ENCODE measurements at regions not wholly inside any gene's neighbourhood (a gene's known extent, or its start where the extent isn't known, plus 50 kb on each side); places are given as distances from the start of the nearest gene placed in this dataset.
"Not testable (repeated sequence)": the region's sequence is repeated elsewhere in the genome, so short reads cannot be mapped to it uniquely, and the experiment has no call there.

DNA sequence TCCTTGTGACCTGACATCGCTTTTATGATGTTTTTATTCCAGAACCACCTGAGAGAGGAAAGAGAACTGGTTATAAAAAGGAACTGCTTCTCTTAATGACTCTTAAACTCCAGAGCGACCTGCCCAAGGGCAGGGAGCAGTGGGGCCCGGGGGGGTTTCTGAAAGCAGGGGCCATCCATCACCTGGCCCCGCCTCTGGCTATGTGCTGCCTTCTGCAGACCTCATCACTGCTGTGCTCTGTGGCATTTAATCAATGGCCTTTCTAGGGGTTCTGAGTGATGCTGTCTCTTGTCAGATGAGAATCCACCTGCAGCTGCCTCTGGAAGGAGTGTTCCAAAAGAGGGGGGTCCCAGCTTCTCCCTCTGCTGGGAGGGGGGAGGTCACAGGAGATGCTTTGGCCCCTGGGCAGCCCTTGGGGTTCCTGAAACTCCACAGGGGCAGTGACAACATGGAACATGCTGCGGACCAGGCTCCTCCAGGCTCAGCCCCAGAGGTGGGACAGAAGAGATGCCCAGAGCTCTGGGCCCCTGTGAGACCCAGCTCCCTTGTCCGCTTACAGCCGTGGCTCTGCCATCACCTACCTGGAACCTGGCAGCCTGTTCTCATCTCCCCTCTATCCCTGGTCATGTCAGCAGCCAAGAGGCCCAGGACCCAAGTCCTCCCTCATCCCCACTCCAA lies 177.1 kb upstream of the SULF2 start:
- no peak for DNase-seq (ENCODE audit: low read depth)

DNA sequence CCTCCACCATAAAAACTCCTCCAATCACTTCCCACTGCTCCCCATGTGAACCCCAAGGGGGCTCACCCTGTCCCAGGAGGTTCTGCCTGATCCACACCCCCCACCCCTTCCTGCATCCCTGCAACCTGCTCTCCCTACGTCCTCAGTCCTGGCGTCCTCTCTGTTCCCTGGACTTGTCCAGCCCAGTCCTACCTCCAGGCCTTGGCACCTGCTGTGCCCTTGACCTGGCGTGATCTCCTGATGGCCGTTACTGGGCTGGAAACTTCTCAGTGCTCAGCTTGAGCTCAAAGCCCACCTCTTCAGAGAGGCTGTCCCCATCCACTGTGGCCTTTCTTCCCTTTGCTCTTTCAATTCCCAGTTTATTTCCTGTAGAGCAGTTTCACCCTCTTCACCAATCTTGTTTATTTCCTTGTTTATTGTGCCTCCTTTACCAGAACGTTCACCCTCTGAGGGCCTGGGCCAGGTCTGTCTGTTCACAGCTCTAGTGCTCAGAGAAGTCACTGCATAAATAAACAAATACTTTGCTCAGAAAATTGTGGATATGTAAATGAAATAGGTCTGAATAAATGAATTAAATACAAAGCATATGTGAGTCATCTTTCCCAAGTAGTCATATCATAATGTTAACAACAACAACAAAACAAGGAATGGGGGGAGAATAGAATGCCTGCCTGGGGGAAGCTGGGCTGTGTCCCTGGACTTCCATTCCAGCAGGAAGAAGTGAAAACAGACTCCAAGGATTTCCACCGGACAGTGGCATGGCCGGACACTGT lies 175.7 kb upstream of the SULF2 start:
- no peak for DNase-seq (ENCODE audit: low read depth)

DNA sequence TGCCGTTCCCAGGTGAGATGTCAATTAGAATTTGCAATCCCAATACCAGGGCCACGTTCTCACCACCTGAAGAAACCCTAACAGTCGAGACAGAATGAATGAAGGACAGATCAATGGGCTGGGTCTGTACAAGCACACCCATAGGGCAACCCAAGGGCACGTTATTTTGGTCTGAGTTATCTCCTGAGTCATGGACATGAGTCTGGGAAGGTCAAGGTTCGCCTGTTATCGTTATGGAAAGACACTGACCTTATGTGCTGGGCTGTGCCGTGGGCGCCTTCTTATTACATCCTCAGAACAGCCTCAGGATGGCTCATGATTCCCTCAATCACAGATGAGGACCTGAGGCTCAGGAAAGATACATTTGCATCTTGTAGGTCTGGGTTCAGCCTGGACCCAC lies 175.0 kb upstream of the SULF2 start:
- DNase-seq (ENCODE audit: low read depth), result no peak

DNA sequence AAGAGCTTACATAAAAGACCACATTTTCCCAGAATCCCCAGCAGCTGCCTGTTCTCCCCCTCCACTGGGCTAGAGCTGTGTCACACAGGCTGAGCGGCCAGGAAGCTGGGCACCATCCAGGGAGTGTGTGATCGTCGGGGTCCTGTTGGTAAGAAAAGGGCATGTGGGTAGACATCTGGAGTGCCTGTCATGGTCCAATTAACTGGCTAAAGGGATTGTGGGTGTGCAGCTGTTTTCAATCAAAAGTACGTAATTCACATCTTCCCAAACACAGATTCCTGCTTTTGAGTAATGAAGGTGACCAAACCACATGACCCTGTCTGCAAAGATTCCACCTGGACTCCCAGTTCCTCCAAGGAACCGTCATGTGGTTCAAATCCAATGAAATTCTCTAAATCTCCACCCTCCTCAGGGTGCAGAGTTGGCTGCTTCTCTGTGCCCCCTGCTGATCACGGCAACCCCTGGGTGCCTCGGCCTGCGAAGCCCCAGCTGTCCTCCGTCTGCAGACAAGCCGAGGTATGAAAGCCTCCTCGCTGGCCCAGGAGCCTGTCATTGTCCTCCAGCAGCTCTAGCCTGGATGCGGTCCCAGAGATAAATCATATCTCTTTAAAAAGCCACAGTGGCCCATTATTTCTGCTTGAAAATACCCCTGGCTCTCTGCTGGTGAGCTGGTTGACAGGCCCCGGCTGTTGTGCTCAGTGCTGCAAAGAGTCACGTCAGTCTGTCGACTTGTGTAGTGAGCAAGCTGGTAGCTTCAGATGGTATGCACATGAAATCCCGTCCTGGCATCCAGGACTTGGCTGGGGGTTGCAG lies 172.9 kb upstream of the SULF2 start:
- not testable (repeated sequence) for DNase-seq (ENCODE audit: low read depth)

DNA sequence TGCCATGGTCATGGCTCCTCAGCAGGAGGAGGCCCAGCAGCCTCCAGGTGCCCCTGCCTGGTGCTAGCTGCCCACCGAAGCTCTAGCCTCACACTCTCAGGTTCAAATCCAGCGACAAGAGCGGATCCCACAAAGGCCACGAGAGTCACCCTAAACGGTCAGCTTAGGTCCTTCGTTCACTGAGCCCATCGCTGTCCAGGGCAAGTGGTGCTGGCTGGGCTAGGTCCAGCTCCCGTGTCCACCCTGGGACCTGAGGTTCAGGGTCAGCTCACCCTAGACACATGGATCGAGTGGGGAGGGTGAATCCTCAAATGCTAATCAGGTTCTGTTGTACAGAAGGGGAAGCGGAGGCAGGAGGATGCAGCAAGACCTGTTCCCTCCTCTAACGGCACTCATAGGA lies 171.9 kb upstream of the SULF2 start:
- no peak for DNase-seq (ENCODE audit: low read depth)

DNA sequence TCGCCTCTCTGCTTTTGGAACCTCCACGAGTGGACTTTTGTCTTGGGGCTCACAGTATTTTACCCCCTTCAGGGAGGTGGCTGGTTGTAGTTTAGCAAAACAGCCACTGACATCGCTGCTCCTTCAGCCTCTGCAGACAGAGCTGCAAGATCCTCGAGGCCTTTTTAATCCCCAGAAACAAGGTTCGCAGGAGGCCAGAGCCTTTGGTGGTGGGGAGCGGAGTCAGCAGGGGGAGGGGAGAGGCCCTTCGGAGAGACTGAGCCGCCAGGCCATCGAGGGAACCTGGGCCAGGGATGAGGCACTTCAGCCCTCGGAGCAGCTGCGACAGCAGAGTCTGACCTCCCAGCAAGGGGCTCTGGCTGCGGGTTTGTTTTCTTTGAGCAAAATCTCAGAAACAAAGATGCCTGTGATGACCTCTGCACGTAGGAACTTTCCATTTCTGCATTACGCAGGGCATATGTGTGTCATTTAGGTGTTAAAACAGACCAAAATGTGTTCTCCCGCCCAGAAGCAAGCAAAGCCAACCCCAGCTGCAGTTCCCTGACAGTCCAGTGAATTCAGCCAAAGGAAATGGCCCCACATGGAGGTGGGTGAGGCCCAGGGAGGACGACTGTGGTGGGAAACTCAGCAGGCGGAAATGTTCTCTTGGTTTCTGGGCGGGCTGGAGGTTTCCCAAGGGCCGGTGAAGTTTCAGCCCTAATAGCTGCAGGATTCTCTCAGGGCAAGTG lies 171.2 kb upstream of the SULF2 start:
- no peak for DNase-seq (ENCODE audit: low read depth)

DNA sequence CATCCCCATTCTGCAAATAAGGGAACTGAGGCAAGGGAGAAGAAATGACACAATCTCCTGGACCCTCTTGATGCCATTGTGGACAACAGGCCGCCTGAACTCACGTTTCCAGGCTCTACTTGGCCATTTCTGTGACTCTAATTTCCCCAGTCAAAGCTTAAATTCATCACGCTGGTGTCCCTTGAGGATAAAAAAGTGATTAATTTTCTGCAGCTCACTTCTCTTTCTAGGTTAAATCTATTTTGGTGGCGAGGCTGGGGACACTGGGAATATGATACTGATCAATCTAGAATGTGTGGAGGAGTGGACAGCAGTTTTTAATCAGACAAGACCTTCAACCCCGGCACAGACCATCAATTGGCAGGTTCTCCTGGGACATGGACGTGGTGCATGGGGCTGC lies 168.2 kb upstream of the SULF2 start:
- DNase-seq (ENCODE audit: low read depth), result no peak

DNA sequence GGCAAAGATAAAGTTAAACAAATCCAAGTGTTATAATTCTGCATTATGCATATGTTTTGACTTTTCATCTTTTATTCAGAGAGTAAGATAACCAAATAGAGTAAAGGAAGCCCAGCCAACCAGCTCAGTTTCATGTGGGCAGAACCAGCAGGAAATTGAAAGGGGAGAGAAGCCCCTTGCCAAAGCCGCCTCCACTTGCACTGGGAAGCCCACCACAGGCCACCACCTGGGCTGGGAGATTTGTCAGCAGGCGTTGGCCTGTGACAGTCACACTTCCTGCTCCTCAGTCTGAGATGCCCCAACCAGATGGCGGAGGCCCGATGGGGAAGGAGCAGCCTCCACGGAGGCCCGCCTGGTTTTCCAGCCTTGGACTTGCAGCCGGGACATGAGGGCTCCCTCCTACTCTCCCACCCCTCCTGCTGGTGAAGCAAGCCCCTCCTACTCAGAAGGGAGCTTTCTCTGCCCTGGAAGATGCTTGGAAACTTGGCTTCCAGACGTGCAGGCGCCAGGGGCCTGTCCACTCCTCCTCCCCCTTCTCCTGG lies 166.8 kb upstream of the SULF2 start:
- no peak for DNase-seq (ENCODE audit: low read depth)

DNA sequence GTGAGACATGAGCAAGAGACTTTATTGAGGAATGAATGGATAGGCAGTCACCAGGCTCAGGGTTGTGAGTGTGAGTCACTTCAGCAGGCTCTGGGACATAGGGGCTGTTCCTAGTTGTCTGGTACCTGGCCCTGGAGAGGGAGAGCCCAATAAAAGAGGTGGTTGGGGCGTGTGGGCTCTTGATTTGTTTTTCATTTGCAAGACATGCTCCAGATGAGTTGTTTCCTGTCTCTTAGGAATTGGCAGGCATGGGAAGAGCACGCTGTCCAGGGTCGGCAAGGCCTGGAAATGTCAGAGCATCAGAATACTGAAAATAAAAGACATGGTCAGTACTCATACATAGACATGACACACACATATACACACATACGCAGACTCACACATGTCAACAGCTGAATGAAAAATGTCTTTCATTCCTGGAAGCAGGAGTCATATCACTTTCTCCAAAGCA lies 166.3 kb upstream of the SULF2 start:
- DNase-seq (ENCODE audit: low read depth), result no peak

DNA sequence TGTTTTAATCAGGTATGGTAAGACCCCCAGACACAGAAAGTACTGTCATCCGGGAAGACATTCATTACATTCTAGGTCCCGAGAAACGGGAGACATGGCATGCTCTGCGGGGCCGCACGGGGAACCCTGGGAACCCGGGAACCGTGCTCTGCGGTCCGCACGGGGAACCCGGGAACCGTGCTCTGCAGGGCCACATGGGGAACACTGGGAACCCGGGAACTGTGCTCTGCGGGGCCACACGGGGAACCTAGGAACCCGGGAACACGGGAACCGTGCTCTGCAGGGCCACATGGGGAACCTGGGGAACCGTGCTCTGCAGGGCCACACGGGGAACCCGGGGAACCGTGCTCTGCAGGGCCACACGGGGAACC lies 165.6 kb upstream of the SULF2 start:
- no peak for DNase-seq (ENCODE audit: low read depth)

DNA sequence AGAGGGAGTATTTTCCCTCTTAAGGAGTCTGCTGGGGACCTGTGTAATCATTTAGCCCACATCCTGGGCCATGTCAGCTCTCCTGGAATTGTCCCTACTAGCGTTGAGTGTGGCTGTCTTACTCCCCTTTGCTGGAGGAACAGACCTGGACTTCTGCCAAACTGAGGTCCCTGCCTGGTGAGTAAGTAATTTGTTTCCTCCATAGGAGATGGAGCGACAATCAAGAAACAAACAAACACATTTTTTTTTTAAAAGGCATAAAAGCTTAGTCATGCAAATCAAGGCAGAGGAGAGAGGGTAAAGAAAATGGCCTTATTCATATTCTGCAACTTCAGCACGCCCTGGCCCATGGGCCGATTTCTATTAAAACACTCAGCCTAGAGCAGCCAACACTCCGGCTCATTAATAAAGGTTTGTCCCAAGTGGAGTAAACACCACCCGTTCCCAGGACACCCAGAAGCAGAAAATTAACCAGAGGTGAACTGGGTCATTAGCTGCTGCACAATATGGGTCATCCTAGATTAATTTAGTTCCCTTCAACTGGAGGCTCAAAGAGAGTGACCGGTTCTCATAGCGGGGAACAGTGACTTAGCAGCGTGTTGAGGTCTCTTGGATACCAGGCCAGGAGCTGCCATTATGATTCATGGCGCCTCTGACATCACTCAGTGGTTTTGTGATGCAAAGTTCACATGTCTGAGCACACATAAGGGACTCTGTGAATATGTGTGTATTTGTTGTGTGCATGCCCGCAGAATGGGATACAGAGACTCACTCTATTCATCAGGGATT lies 165.0 kb upstream of the SULF2 start:
- DNase-seq (ENCODE audit: low read depth), result no peak

DNA sequence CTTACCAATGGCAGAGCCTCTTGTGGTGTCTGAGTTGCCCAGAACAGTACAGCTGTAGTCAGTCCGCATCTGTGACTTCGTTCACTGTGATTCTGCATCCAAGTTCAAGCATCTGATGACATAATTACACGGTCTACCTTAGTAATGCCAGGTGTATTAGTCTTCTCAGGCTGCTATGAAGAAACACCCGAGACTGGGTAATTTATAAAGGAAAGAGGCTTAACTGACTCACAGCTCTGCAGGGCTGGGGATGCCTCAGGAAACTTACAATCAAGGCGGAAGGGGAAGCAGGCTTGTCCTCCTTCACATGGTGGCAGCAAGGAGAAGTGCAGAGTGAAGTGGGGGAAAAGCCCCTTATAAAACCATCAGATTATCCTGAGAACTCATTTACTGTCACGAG lies 163.9 kb upstream of the SULF2 start:
- no peak for DNase-seq (ENCODE audit: low read depth)

DNA sequence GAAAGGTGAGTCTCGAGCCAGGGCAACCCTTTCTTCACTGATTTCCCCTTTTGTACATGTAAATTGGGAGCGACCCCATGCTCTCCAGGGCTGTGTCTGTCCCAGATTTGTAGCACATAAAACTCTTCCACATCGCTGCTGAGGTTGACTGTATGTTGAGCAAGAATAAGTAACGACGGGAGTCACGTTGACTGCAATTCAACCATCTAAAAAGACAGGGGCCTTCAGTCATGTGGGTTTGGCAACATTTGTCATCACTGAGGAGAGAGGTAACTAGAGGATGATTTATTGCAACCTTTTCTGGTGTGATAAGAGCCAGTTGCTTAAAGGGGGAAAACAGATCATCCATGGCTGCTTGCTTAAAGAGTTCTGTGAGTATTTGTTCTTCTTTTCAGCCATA lies 159.4 kb upstream of the SULF2 start:
- DNase-seq (ENCODE audit: low read depth), result no peak

DNA sequence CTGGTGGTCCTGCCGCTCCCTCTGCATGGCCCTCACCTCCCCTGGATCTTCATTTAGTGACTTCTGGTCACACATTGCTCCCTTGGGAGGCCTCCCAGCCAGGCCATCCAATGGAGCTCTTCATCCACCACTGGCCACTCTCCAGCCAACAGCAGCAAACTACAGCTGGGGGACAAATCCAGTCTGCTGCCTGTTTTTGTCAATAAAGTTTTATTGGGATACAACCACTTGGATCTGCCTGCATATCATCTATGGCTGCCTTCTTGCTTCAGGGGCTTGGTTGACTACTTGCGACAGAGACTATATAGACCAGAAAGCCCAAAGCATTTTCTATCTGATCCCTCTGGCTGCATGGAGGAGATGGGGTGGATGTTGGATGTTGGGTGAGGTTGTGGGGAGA lies 156.6 kb upstream of the SULF2 start:
- DNase-seq (ENCODE audit: low read depth), result no peak

DNA sequence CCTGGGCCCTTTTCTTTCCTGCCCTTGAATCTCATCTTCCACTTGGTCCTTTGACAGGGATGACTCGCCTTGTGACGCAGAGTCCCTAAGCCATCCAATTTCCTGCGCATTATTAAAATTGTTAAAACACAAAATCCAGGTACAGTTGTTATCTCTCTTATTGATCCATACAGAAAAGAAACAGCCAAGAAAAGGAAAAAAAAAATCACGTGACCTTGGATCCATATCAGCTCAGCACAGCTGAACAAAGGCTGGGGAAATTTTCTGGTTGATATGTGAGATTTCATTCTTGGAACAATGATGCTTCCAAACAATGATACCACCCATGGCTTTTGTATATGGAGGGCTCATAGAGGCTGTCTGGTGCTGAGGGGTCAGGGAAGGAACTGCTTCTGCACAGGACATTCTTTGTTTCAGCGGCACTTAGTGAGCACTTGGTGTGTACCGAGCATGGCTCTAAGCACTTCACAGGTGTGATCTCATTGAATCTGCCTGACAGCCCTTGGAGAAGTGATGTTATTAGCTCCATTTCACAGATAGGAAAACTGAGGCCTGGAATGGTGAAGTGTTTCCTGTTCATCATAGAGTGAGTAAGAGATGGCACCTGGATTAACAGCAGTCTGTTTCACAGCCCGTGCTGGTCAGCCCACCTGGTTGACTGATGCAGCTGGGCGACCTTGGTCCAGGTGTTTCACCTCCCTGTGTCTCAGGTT lies 155.0 kb upstream of the SULF2 start:
- no peak for DNase-seq (ENCODE audit: low read depth)

DNA sequence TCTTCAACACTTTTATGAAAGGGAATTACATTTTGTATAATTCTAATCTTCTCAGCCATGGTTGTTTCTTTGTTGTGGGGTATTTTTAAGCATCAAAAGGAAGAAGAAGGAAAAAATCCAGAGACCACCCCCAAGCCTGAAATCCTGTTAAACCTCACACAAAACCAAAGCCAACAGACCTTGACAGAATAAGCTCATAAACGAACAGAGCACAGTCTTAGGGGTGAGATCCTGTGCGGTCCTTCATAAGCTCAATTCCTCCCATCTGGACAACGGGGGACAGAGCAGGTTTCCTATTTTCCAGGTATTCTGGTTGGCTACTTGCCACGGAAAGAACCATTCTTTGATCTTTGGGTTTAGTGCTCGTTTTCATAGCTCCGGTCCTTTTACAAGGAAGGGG lies 151.3 kb upstream of the SULF2 start:
- DNase-seq (ENCODE audit: low read depth), result no peak

DNA sequence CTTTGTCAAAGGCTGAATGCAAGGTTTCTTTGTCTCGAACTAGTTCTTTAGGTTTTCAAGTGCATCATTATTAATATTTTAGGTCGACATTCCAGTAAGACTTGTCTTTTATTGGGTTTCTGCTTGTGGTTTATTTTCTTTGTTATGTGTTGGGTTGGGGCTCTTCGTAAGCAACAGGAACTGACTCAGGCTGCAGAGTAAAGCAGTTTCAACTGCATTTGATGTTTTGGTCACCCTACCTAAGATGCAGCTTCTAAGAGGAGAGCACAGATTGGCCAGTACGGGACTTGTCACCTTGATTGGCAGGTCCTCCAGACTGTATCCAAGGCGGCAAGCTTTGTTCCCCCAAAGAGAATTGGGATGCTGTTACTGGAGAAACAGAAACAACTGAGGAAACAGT lies 149.5 kb upstream of the SULF2 start:
- DNase-seq (ENCODE audit: low read depth), result no peak

DNA sequence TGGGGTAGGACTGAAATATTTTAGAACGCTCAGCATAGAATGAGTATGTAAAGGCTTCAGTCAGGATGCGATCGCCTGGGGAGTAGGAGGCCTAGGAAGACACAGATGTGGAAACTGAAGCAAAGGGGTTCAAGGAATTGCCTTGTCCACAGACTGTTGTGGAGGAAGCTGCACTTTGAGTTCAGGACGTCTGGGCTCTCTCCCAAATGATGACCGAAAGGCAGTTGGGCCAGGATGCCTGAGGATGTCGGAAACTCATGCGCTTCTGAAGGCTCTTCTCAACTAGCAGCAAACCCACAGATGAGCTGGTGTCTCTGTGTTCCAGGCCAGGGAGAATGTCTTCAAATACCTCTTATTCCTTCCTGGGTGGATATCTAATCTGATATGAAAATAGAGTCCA lies 146.2 kb upstream of the SULF2 start:
- no peak for DNase-seq (ENCODE audit: low read depth)

DNA sequence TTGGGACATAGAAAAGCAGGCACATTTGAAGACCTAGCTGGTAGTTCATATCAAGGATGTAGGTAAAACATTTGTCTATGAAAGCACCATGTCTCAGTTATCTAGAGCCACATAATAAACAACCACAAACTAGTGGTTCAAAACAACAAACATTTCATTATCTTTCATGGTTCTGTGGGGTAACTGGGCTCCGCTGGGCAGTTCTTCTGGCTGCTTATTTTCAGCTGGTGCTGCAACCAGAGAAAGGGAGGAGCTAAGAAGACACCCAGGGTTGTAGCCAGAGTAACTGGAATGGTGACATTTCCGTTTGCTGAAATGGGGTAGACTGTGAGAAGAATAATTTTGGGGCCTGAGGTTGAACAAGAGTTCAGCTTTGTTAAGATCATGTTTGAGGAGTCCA lies 145.7 kb upstream of the SULF2 start:
- no peak for DNase-seq (ENCODE audit: low read depth)

DNA sequence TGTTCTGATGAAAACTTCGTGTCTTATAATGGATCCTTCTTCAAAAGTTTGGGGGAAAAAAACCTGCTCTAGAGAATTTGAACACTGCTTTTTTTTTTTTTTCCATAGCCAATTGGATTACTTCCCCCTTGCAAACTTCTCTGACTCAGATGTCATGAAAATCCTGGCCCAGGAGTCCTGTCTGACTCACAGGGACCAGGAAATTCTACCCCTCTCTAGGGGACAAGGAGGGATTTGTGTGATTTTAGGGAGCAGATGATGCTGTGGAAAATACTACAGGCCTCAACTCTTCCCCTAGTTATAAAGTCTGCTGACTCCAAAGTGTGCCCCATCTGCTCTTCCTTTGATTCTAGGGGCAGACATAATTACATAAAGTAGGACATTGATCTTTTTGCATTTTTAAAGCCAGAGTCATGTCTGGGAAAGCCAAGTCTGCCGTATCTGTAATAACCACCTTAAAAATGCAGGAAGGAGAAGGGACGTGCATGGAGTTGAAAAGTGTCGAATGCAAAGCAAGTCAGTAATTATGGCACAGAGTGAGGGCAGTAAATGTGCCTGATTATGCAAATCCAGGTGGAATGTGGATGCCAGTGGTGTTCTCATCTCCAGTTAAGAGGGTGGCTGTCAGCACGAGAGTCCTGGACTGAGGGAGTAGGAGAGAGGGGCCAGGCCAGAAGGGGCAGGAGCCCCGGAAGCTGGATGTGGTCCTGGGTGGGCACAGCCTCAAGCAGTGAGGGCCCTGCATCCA lies 144.3 kb upstream of the SULF2 start:
- no peak for DNase-seq (ENCODE audit: low read depth)

Data from stimulated activated CD8-positive, alpha-beta memory T cell treated with anti-CD3 and anti-CD28 coated beads, Interleukin-4, amount 100 ng/mL, for 24 hours (primary cell).